Suprapubic skin (tissue), 4 donors: ENCODE measurements at regions not wholly inside any gene's neighbourhood (a gene's known extent, or its start where the extent isn't known, plus 50 kb on each side); places are given as distances from the start of the nearest gene placed in this dataset.
"Not testable (repeated sequence)": the region's sequence is repeated elsewhere in the genome, so short reads cannot be mapped to it uniquely, and the experiment has no call there.

Experiments used
- DNase-seq, 2 donors: peaks; one replicate each; pipeline ENCODE4 v3.0.0-alpha.2; 2019; ENCODE audit warnings: low spot score in 2 of 2
- H3K27ac ChIP-seq: fragments of 200-600 bp; sonication (generic); one replicate; pipeline ENCODE4 v1.5.1; 2019
- H3K27me3 ChIP-seq: fragments of 200-600 bp; sonication (generic); one replicate; pipeline ENCODE4 v1.5.1; 2019
- H3K36me3 ChIP-seq: fragments of 200-600 bp; sonication (generic); one replicate; pipeline ENCODE4 v1.5.1; 2019
- H3K4me1 ChIP-seq: fragments of 200-600 bp; sonication (generic); one replicate; pipeline ENCODE4 v1.5.1; 2019
- H3K4me3 ChIP-seq: fragments of 200-600 bp; sonication (generic); one replicate; pipeline ENCODE4 v1.5.1; 2019; ENCODE audit warnings: mild to moderate bottlenecking
- H3K9me3 ChIP-seq: fragments of 200-600 bp; sonication (generic); one replicate; pipeline ENCODE4 v1.5.1; 2019
- WGBS: methylation state at CpG from one replicate; pipeline ENCODE4 v1.1.5; 2018; 5-methylcytosine and 5-hydroxymethylcytosine counted together

GRCh38 chr22:11017108-11017507 is 4510.9 kb upstream of the OR11H1 start:
- not testable (repeated sequence) for H3K4me1 ChIP-seq, H3K27ac ChIP-seq, H3K36me3 ChIP-seq, H3K9me3 ChIP-seq, H3K27me3 ChIP-seq, H3K4me3 ChIP-seq
- DNase-seq: peak; percentile 67 to 84
- WGBS: 62% methylated on average over 7 of the region's 8 CpGs

- H3K4me1 ChIP-seq, H3K27me3 ChIP-seq, H3K36me3 ChIP-seq, H3K27ac ChIP-seq, H3K4me3 ChIP-seq: not testable (repeated sequence)
- 47% methylated on average over 7 of the region's 8 CpGs for WGBS
- peaks cover 11% of the 10 kb centered on the region for H3K9me3 ChIP-seq
- peak in 1 of 2 donors; percentile 42 for DNase-seq
Observed at GRCh38 chr22:11020522-11020921, 4507.5 kb upstream of the OR11H1 start.

GRCh38 chr22:11026541-11026940 is 4501.5 kb upstream of the OR11H1 start:
- DNase-seq: not testable (repeated sequence)
- H3K9me3 ChIP-seq: peaks cover 46% of the 10 kb centered on the region

GRCh38 chr22:11027064-11027463 is 4500.9 kb upstream of the OR11H1 start:
- WGBS: 72% methylated on average over 9 of the region's 9 CpGs
- not testable (repeated sequence) for H3K36me3 ChIP-seq, H3K4me1 ChIP-seq, H3K4me3 ChIP-seq, H3K27me3 ChIP-seq, H3K27ac ChIP-seq
- peak in 1 of 2 donors; percentile 56 for DNase-seq
- peaks cover 50% of the 10 kb centered on the region for H3K9me3 ChIP-seq

More at GRCh38 chr22:11026541-11026940, 4501.5 kb upstream of the OR11H1 start:
- H3K4me3 ChIP-seq, H3K27me3 ChIP-seq, H3K36me3 ChIP-seq, H3K27ac ChIP-seq, H3K4me1 ChIP-seq: not testable (repeated sequence)
- 65% methylated on average over 4 of the region's 4 CpGs for WGBS

GRCh38 chr22:11027532-11027931 is 4500.5 kb upstream of the OR11H1 start:
- peak in 1 of 2 donors; percentile 47 for DNase-seq
- H3K36me3 ChIP-seq, H3K27me3 ChIP-seq, H3K4me1 ChIP-seq, H3K27ac ChIP-seq, H3K4me3 ChIP-seq: not testable (repeated sequence)
- peaks cover 55% of the 10 kb centered on the region for H3K9me3 ChIP-seq
- WGBS: 43% methylated on average over 1 of the region's 1 CpG

- not testable (repeated sequence) for DNase-seq
- peaks cover 55% of the 10 kb centered on the region for H3K9me3 ChIP-seq
Observed at GRCh38 chr22:11028180-11028579, 4499.8 kb upstream of the OR11H1 start.

GRCh38 chr22:11029534-11029933 is 4498.5 kb upstream of the OR11H1 start:
- not testable (repeated sequence) for H3K4me3 ChIP-seq, H3K36me3 ChIP-seq, H3K4me1 ChIP-seq, H3K27me3 ChIP-seq, H3K27ac ChIP-seq
- WGBS: 68% methylated on average over 8 of the region's 8 CpGs
- DNase-seq: peak; percentile 54 to 84
- peaks cover 67% of the 10 kb centered on the region for H3K9me3 ChIP-seq

More at GRCh38 chr22:11028180-11028579, 4499.8 kb upstream of the OR11H1 start:
- H3K36me3 ChIP-seq, H3K4me1 ChIP-seq, H3K4me3 ChIP-seq, H3K27me3 ChIP-seq, H3K27ac ChIP-seq: not testable (repeated sequence)
- whole genome bisulfite sequencing: 22% methylated on average over 1 of the region's 1 CpG

- not testable (repeated sequence) for H3K27ac ChIP-seq, H3K27me3 ChIP-seq, H3K36me3 ChIP-seq, H3K4me1 ChIP-seq, H3K4me3 ChIP-seq
- peaks cover 66% of the 10 kb centered on the region for H3K9me3 ChIP-seq
- WGBS: 58% methylated on average over 6 of the region's 6 CpGs
- DNase-seq: peak; percentile 67 to 84
Observed at GRCh38 chr22:11029967-11030366, 4498.0 kb upstream of the OR11H1 start.

- H3K9me3 ChIP-seq: peaks cover 67% of the 10 kb centered on the region
- WGBS: 70% methylated on average over 12 of the region's 12 CpGs
- peak; percentile 64 to 84 for DNase-seq
Observed at GRCh38 chr22:11030571-11031410, 4497.2 kb upstream of the OR11H1 start.

GRCh38 chr22:11032115-11032514 is 4495.9 kb upstream of the OR11H1 start:
- not testable (repeated sequence) for H3K36me3 ChIP-seq, H3K27me3 ChIP-seq, H3K4me3 ChIP-seq, H3K27ac ChIP-seq, H3K4me1 ChIP-seq
- peak; percentile 71 to 82 for DNase-seq
- WGBS: 80% methylated on average over 13 of the region's 13 CpGs
- H3K9me3 ChIP-seq: peaks cover 71% of the 10 kb centered on the region

More at GRCh38 chr22:11030571-11031410, 4497.2 kb upstream of the OR11H1 start:
- not testable (repeated sequence) for H3K27me3 ChIP-seq, H3K27ac ChIP-seq, H3K36me3 ChIP-seq, H3K4me1 ChIP-seq, H3K4me3 ChIP-seq

- peaks cover 74% of the 10 kb centered on the region for H3K9me3 ChIP-seq
- WGBS: 52% methylated on average over 6 of the region's 6 CpGs
- H3K36me3 ChIP-seq, H3K4me1 ChIP-seq, DNase-seq, H3K27me3 ChIP-seq, H3K27ac ChIP-seq, H3K4me3 ChIP-seq: not testable (repeated sequence)
Observed at GRCh38 chr22:11034660-11034987, 4493.4 kb upstream of the OR11H1 start.

- not testable (repeated sequence) for H3K36me3 ChIP-seq, H3K27ac ChIP-seq, H3K4me3 ChIP-seq, H3K4me1 ChIP-seq, H3K27me3 ChIP-seq
- peak in 1 of 2 donors; percentile 58 for DNase-seq
- H3K9me3 ChIP-seq: peaks cover 74% of the 10 kb centered on the region
- WGBS: 69% methylated on average over 13 of the region's 13 CpGs
Observed at GRCh38 chr22:11035031-11035873, 4492.7 kb upstream of the OR11H1 start.

GRCh38 chr22:11037314-11037713 is 4490.7 kb upstream of the OR11H1 start:
- H3K4me1 ChIP-seq, H3K36me3 ChIP-seq, H3K4me3 ChIP-seq, H3K27me3 ChIP-seq, H3K27ac ChIP-seq: not testable (repeated sequence)
- peaks cover 79% of the 10 kb centered on the region for H3K9me3 ChIP-seq
- peak in 1 of 2 donors; percentile 28 for DNase-seq
- 83% methylated on average over 1 of the region's 1 CpG for WGBS

GRCh38 chr22:11037814-11038213 is 4490.2 kb upstream of the OR11H1 start:
- H3K36me3 ChIP-seq, H3K27me3 ChIP-seq, H3K27ac ChIP-seq, H3K4me1 ChIP-seq, H3K4me3 ChIP-seq: not testable (repeated sequence)
- 61% methylated on average over 2 of the region's 2 CpGs for WGBS
- peak; percentile 62 to 82 for DNase-seq
- peaks cover 79% of the 10 kb centered on the region for H3K9me3 ChIP-seq
